ENCODE measurements at regions not wholly inside any gene's neighbourhood (a gene's known extent, or its start where the extent isn't known, plus 50 kb on each side); places are given as distances from the start of the nearest gene placed in this dataset.

GRCh38 chr2:18498531-18498930, 61.9 kb downstream of the RDH14 start:
- no peak for TF ChIP-seq TCF12 (IDR thresholded peaks at IDR 0.05; ENCODE audit: low read depth, low read length)
- no peak for TF ChIP-seq KDM5A (IDR thresholded peaks at IDR 0.05; ENCODE audit: low read length)
- TF ChIP-seq SRF (IDR thresholded peaks at IDR 0.05; ENCODE audit: low read depth, low read length) = no peak
